GM21825 (cell line): ENCODE measurements at regions not wholly inside any gene's neighbourhood (a gene's known extent, or its start where the extent isn't known, plus 50 kb on each side); places are given as distances from the start of the nearest gene placed in this dataset.
"Not testable (repeated sequence)": the region's sequence is repeated elsewhere in the genome, so short reads cannot be mapped to it uniquely, and the experiment has no call there.

Experiments
- ATAC-seq: cut with Tn5 transposase; IDR thresholded peaks from one replicate; pipeline ENCODE4 v1.9.1; 2021; ENCODE audit warnings: mild to moderate bottlenecking, moderate library complexity; ENCODE audit not compliant: unreplicated experiment

DNA sequence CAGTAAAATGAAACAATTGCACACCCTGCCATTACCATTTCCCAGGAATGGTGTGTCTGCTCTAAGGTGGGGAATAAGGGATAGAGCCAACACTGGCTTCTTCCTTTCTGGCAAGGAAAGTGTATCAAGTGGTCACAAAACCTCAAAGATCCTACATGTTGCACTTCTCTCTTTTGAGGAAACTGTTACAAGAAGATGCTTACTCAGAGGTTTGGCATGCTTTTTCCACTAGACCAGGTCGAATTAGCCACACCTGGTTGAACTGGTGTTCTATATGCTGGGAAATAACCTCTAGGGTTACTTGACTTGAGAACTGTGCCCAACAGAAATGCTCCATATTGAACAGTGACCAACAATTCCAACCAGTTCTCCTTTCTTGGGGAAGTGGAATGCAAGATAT, 102.9 kb downstream of the LRRN1 start:
- ATAC-seq: no peak

DNA sequence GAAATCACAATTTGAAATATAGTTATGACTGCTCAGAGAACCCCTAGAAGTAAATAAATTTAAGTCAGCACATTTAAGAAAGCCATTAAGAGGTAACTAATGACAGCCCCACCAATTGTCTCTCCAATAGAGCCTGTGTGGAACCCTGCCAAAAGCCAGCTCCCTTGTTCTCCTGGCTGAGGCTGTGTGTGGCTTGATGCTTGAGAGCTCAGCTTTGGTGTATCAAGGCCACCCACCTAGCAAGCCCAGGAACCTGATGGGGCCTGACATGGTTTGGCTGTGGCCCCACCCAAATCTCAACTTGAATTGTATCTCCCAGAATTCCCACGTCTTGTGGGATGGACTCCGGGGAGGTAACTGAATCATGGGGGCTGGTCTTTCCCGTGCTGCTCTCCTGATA, 106.9 kb downstream of the LRRN1 start:
- no peak for ATAC-seq

GRCh38 chr3:3907023-3907422, 107.8 kb downstream of the LRRN1 start:
- ATAC-seq: no peak

DNA sequence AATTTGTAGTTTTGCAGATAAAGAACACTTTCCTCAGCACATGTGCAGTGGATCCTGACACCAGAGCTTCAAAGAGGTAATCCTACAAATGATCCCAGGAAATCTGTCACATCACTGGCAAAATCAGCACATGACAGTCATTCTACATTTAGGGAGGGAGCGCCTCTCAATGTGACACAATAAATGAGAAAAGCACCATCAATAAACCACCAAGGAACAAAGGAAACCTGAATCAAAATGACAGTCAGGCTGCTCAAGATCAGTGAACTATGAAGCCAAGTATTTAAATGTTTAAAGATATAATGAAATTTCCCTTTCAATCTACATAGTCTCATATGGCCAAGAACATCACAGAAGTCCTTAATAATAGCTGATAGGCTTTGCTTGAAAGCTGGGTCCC, 119.5 kb downstream of the LRRN1 start:
- ATAC-seq: no peak

DNA sequence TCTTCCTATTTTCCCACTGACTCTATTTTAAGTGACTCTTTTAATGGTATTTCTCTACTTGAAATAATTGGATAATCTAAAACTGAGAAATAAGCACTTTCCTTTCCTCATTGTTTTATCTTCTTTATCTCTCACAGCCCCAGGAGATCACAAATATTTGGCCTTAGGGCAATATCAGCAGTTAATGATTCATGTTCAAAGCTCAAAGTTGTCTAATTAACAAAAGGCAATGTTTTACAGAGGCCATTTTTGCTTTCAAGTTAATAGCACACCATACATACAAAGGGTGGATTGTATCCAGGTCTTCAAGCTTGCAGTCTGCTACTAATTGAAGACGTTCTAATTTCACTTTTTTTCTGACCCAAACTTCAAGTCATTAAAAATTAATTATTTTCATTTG, 120.1 kb downstream of the LRRN1 start:
- no peak for ATAC-seq

DNA sequence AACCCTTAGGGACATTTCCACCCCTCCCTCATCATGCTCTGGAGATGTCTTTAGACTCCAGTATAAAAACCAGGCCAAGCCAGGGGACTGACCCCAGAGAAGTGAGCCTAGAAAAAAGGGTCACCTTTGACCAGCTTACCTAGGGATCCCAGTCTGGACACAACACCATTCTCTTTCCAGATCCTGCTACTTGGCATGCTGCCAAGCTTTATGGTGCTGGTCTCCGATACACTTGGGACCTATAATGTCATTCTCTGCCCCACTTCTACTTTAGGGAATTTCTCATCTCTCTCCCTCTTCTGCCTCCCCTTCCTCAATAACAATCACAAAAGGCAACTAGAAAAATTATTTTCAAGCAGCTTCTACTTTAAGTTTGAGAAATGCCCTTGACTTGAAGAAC, 124.4 kb downstream of the LRRN1 start:
- ATAC-seq: no peak

DNA sequence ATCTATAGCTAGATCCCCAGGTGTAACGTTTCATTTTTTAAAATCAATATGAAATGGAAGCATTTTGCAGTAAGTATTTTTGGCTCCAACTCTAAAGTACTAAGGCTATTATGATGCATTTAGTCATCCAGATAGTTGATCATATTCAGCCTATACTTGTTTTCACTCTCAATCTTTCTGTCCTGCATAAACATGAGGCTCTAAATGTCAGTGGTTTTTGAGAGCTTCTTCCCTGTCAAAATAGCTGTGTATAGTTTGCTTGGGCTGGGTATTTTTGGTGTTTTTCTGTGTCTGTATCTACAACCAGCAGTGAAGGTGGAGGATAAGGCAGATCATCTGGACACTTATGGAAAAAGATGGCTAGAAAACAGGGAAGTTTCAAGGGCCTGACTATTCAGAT, 128.0 kb downstream of the LRRN1 start:
- ATAC-seq: no peak

DNA sequence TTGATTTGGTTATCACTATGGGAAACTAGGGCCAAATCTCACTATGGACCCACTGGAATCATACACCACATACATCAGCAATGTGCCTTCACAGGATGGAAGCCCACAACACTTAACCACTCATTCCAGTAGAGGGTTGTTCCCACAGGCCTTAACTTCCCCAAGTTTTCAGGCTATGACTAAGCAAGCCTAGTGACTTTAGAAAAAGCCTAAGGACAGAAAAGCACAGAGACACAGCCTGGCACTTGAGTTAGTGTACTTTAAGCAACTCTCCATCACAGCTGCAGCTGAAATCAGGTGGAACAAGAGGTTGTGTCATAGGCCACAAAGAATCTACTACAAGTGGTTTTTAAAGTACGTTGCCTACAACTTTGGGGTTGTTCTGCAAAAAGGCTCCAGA, 128.7 kb downstream of the LRRN1 start:
- ATAC-seq: no peak

DNA sequence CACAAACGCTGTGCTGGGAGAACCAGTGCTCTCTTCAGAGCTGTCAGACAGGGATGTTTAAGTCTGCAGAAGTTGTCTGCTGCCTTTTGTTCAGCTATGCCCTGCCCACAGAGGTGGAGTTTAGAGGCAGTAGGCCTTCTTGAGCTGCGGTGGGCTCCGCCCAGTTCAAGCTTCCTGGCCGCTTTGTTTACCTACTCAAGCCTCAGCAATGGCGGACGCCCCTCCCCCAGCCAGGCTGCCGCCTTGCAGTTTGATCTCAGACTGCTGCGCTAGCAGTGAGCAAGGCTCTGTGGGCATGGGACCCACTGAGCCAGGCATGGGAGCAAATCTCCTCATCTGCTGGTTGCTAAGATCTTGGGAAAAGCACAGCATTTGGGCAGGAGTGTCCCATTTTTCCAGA, 142.1 kb downstream of the LRRN1 start:
- not testable (repeated sequence) for ATAC-seq

- no peak for ATAC-seq
These were observed 151.8 kb downstream of the LRRN1 start for GRCh38 chr3:3951071-3951470.

DNA sequence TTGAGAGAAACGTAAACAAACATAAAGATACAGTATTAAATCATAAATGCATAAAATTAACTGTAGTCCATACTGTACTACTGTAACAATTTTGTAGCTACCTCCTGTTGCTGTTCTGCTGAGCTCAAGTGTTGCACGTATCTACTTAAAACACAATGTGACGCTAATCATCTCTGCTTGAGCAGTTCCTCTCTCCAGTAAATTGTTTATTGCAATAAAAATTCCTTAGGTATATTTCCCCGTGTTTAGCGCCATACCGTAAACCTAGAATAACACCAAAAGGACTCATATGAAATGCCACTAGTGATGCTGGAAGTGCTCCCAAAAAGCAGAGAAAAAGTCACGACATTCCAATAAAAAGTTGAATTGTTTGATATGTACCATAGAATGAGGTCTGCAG, 152.3 kb downstream of the LRRN1 start:
- ATAC-seq: no peak

GRCh38 chr3:3962867-3963266, 163.6 kb downstream of the LRRN1 start:
- not testable (repeated sequence) for ATAC-seq

DNA sequence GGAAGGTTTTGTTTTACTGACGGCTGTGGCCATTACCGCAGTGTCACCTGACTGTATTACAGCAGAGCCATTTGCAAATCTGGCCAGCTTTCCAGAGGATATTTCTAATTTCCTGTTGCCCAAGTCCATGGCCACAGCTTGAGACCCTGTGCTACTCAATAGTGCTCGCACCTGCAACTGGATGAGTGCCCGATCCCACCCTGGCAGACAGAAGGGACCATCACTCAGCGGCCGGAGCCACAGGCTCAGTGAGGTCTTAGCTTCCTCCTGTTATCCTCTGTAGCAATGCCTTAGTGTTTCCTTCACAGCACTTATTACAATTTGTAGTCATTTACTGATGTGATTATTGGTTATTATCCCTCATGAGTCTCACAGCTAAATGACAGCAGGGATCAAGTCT, 184.8 kb downstream of the LRRN1 start:
- no peak for ATAC-seq

DNA sequence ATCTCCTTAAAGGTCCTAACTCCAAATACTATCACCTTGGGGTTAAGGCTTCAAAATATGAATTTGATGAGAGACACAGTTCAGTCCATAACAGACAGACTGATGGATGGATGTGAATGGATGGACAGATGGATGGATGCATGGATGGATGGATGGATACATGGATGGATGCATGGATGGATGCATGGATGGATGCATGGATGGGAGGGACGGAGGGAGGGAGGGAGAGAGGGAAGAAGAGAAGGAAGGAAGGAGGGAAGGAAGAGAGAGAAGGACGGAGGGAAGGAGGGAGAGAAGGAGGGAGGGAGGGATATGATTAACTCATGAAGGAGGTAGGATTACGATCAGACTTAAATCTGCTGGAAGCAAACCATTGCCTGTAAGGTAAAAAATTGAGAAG, 192.4 kb downstream of the LRRN1 start:
- ATAC-seq: no peak

DNA sequence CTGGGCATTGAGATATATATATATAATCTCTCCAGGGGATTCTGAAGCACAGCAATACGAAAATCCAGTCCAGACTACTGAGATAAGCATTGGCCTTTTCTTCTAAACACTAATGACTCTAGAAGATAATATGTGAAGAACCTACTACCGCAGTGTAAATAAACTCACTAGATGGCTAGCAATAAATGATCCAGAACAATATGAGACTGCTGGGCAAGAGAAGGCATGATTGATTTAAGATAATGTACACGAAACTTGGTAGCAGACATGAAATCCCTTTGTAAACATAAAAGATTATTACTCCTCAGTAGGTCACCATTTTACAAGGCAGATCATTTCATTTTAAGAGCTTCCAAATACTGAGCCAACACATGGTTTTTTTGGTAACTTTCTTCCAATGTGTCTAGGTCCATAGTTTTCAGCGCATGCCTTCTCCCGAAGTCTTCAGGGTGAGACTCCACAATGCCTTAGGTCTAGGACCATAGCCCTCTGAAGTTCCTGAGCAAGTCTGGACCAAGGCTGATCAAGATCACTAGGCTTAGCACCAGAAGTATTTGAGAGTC, 193.2 kb downstream of the LRRN1 start:
- ATAC-seq: no peak

- ATAC-seq: peak; percentile 79
These were observed 199.1 kb downstream of the LRRN1 start for GRCh38 chr3:3998140-3998922.

GRCh38 chr3:3999340-3999739, 200.1 kb downstream of the LRRN1 start:
- ATAC-seq: not testable (repeated sequence)

DNA sequence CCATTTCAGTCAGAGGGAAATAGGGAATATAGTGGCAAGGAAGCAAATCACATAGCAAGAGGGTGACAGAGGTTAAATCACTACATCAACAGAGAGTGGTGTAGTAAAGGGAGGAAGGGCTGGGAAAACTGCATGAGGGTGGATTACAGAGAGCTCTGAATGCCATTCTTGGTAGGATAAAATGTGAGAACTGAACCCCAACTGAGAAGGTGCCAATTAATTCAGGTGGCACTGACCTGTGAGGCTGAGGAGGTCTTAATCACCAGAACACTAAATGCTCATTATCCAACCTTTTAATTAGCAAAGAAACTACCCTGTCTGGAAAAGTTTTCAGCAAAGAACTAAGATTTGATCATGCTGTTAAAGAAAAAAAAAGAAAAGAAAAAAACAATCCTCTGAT, 202.7 kb downstream of the LRRN1 start:
- no peak for ATAC-seq

DNA sequence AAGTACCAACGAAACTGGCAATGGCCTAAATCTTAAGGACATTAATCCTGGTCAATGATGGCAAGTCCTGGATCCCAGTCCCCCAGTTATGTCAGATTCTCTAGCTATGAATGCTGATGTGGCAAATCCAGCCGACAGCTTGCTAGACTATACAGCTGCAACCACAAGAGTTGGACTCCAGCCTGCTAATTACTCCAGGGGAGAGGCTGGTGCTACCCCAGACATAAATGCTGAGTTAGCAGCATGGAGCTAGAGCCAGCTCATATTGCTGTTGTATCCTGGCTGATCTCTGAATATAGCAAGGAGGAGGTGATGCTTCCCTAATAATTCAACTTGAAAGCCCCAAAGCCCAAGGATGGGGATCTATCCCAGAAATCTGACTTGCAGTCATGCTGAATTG, 207.1 kb downstream of the LRRN1 start:
- ATAC-seq: no peak

GRCh38 chr3:4008205-4008604, 209.0 kb downstream of the LRRN1 start:
- no peak for ATAC-seq

DNA sequence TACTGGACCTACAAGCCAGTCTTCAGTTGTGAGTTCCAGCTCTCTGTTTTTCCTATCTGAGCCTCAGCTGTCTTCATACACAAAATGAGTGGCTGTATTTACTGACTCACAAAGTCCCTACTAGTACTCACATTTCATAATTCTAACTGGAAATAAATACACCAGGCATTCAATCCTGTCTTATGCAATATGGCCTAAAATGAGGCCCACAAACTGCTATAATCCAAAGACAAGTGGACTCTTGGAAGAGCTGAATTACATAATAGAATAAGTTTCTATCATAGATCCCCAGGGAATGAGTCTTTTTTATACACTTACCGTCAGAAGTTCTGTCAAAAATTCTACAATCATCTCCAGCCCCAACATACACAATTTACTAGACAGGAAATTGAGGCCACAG, 211.9 kb downstream of the LRRN1 start:
- no peak for ATAC-seq

GRCh38 chr3:4015426-4015825, 216.2 kb downstream of the LRRN1 start:
- no peak for ATAC-seq

DNA sequence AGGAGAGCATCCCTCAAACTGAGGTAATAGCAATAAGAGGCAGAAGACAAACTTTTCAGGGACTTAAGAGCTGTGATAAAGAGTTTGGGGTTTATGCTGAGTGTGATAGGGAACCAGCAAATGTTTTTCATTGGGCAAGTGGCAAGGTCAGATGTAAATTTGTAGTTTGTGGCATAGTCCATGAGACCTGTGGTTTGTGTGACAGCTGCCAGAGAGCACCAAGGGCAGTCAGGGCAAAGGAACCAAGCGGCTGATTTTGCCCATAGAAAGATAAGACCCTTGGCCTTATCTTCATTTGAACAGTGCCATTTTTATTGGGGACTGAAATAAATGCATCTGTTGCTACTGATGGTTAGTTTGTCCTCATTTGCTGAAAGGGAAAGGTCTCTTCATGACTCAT, 220.3 kb downstream of the LRRN1 start:
- ATAC-seq: no peak
